MM.1S (cell line): ENCODE measurements at regions not wholly inside any gene's neighbourhood (a gene's known extent, or its start where the extent isn't known, plus 50 kb on each side); places are given as distances from the start of the nearest gene placed in this dataset.
"Not testable (repeated sequence)": the region's sequence is repeated elsewhere in the genome, so short reads cannot be mapped to it uniquely, and the experiment has no call there.

Experiments used
- DNase-seq: peaks from one replicate; pipeline ENCODE4 v3.0.0-alpha.2; 2015
- H2AFZ ChIP-seq: fragments of 300-600 bp; sonication (generic); 2 replicates; pipeline ENCODE4 v1.6.0; 2016; ENCODE audit warnings: antibody characterized with exemption, low read length
- H3F3A ChIP-seq: fragments of 300-600 bp; sonication (generic); 2 replicates; pipeline ENCODE4 v1.6.1; 2016; ENCODE audit warnings: mild to moderate bottlenecking, antibody characterized with exemption, low read length, moderate library complexity, mixed read lengths; ENCODE audit not compliant: insufficient read depth
- H3K27ac ChIP-seq: fragments of 300-600 bp; sonication (generic); 2 replicates; pipeline ENCODE4 v1.5.1; 2016; ENCODE audit warnings: mild to moderate bottlenecking, low read length
- H3K27me3 ChIP-seq: fragments of 300-600 bp; sonication (generic); replicated peaks from 2 replicates; pipeline ENCODE4 v1.6.0; 2016; ENCODE audit warnings: low read length; ENCODE audit not compliant: insufficient read depth
- H3K36me3 ChIP-seq: fragments of 300-600 bp; sonication (generic); replicated peaks from 2 replicates; pipeline ENCODE4 v1.6.1; 2016; ENCODE audit warnings: mild to moderate bottlenecking, low read length, mixed read lengths; ENCODE audit not compliant: insufficient read depth
- H3K4me1 ChIP-seq: fragments of 300-600 bp; sonication (generic); 2 replicates; pipeline ENCODE4 v1.6.1; 2016; ENCODE audit warnings: low read length, mixed read lengths
- H3K4me2 ChIP-seq: fragments of 300-600 bp; sonication (generic); 2 replicates; pipeline ENCODE4 v1.6.0; 2016; ENCODE audit warnings: low read depth, low read length
- H3K4me3 ChIP-seq: fragments of 300-600 bp; sonication (generic); 2 replicates; pipeline ENCODE4 v1.5.1; 2016; ENCODE audit warnings: low read length, mixed read lengths
- H3K79me2 ChIP-seq: fragments of 300-600 bp; sonication (generic); 2 replicates; pipeline ENCODE4 v1.6.1; 2016; ENCODE audit warnings: mixed run types, low read length, mixed read lengths
- H3K9ac ChIP-seq: fragments of 300-600 bp; sonication (generic); 2 replicates; pipeline ENCODE4 v1.6.1; 2016; ENCODE audit warnings: low read length, mixed read lengths
- H3K9me2 ChIP-seq: fragments of 300-600 bp; sonication (generic); replicated peaks from 2 replicates; pipeline ENCODE4 v1.6.1; 2016; ENCODE audit warnings: mild to moderate bottlenecking, low read length, mixed read lengths; ENCODE audit not compliant: insufficient read depth
- H3K9me3 ChIP-seq: fragments of 300-600 bp; sonication (generic); replicated peaks from 2 replicates; pipeline ENCODE4 v1.6.1; 2016; ENCODE audit warnings: mild to moderate bottlenecking, low read length, mixed read lengths; ENCODE audit not compliant: insufficient read depth
- H4K20me1 ChIP-seq: fragments of 300-600 bp; sonication (generic); 2 replicates; pipeline ENCODE4 v1.6.1; 2016; ENCODE audit warnings: mild to moderate bottlenecking, low read length, moderate library complexity, mixed read lengths; ENCODE audit not compliant: insufficient read depth
- CTCF ChIP-seq: fragments of 300-600 bp; sonication (generic); IDR thresholded peaks from 2 replicates; pipeline ENCODE4 v1.5.1; 2016; ENCODE audit warnings: antibody characterized with exemption, low read length, mixed read lengths
- EZH2 ChIP-seq: fragments of 300-600 bp; sonication (generic); optimal IDR thresholded peaks from 2 replicates; pipeline ENCODE3; 2017; ENCODE audit warnings: low read depth, mild to moderate bottlenecking, antibody characterized with exemption, low read length, mixed read lengths
- EZH2phosphoT487 ChIP-seq: fragments of 300-600 bp; sonication (generic); IDR thresholded peaks from 2 replicates; pipeline ENCODE4 v1.6.1; 2018; ENCODE audit warnings: antibody characterized with exemption, low read length

GRCh38 chr7:65489260-65489767 is 115.7 kb downstream of the ZNF92 start:
- Histone ChIP-seq H3K9ac (no peak overlapping the region), H3F3A (no peaks in the 10 kb centered on the region), H3K4me1 (no peaks in the 10 kb centered on the region), H3K27ac (no peak overlapping the region), H3K9me3 (no peaks in the 10 kb centered on the region; the same call in 1 of the 2 replicates), H4K20me1 (no peaks in the 10 kb centered on the region), H3K36me3 (no peaks in the 10 kb centered on the region), H3K4me3 (no peak overlapping the region), H2AFZ (no peak overlapping the region), H3K27me3 (no peaks in the 10 kb centered on the region), H3K79me2 (no peaks in the 10 kb centered on the region), H3K4me2 (no peak overlapping the region), H3K9me2 (no peaks in the 10 kb centered on the region)
- no peak for DNase-seq
- no peak for TF ChIP-seq EZH2
- no peak for TF ChIP-seq CTCF
- no peak for TF ChIP-seq EZH2phosphoT487

- H3K27ac ChIP-seq, H2AFZ ChIP-seq, DNase-seq, H3K9me2 ChIP-seq, H3K9ac ChIP-seq, H3K27me3 ChIP-seq, H3K79me2 ChIP-seq, H3K9me3 ChIP-seq, H3K4me1 ChIP-seq, H3K4me2 ChIP-seq, H4K20me1 ChIP-seq, H3K36me3 ChIP-seq, H3F3A ChIP-seq, H3K4me3 ChIP-seq: not testable (repeated sequence)
These were observed 123.0 kb downstream of the ZNF92 start for GRCh38 chr7:65496697-65497096.

GRCh38 chr7:65503434-65504152 is 129.9 kb downstream of the ZNF92 start:
- Histone ChIP-seq H3K27me3 (no peaks in the 10 kb centered on the region), H4K20me1 (no peaks in the 10 kb centered on the region), H3F3A (no peaks in the 10 kb centered on the region), H3K27ac (no peak overlapping the region), H3K4me3 (no peak overlapping the region), H3K9me3 (no peaks in the 10 kb centered on the region), H3K9me2 (no peaks in the 10 kb centered on the region), H3K36me3 (no peaks in the 10 kb centered on the region), H2AFZ (no peak overlapping the region), H3K4me1 (no peaks in the 10 kb centered on the region; the same call in 1 of the 2 replicates), H3K4me2 (no peak overlapping the region), H3K79me2 (no peaks in the 10 kb centered on the region), H3K9ac (no peak overlapping the region)
- no peak for DNase-seq
- no peak for TF ChIP-seq EZH2
- TF ChIP-seq CTCF: no peak
- no peak for TF ChIP-seq EZH2phosphoT487

- not testable (repeated sequence) for H3K4me1 ChIP-seq, H4K20me1 ChIP-seq, H3K4me3 ChIP-seq, H3K36me3 ChIP-seq, H3K79me2 ChIP-seq, H3K9ac ChIP-seq, H3K9me3 ChIP-seq, H3K27me3 ChIP-seq, H3K27ac ChIP-seq, DNase-seq, H3K4me2 ChIP-seq, H3F3A ChIP-seq, H2AFZ ChIP-seq, H3K9me2 ChIP-seq
These were observed 131.1 kb downstream of the ZNF92 start for GRCh38 chr7:65504504-65505319.

- H3K4me3 ChIP-seq, H3K79me2 ChIP-seq, H2AFZ ChIP-seq, H4K20me1 ChIP-seq, H3F3A ChIP-seq, H3K9me3 ChIP-seq, H3K36me3 ChIP-seq, H3K4me1 ChIP-seq, H3K27ac ChIP-seq, H3K9ac ChIP-seq, H3K4me2 ChIP-seq, H3K9me2 ChIP-seq, DNase-seq: not testable (repeated sequence)
- peaks cover 11% of the 10 kb centered on the region for H3K27me3 ChIP-seq
These were observed 131.6 kb downstream of the ZNF92 start for GRCh38 chr7:65505320-65505633.
